DOHH2 (cell line): ENCODE measurements at regions not wholly inside any gene's neighbourhood (a gene's known extent, or its start where the extent isn't known, plus 50 kb on each side); places are given as distances from the start of the nearest gene placed in this dataset.

Source experiments
- EZH2phosphoT487 ChIP-seq: fragments of 200-600 bp; sonication (generic); IDR thresholded peaks from 2 replicates; pipeline ENCODE4 v1.6.1; 2017; ENCODE audit warnings: borderline replicate concordance, mild to moderate bottlenecking, antibody characterized with exemption, low read length, moderate library complexity, mixed read lengths
- TF ChIP-seq, protein P1 (sequence below): fragments of 200-600 bp; sonication (generic); IDR thresholded peaks from one replicate; pipeline ENCODE4 v1.5.1; 2014; ENCODE audit warnings: antibody characterized with exemption, mild to moderate bottlenecking, low read depth, low read length; ENCODE audit not compliant: poor library complexity, severe bottlenecking

DNA sequence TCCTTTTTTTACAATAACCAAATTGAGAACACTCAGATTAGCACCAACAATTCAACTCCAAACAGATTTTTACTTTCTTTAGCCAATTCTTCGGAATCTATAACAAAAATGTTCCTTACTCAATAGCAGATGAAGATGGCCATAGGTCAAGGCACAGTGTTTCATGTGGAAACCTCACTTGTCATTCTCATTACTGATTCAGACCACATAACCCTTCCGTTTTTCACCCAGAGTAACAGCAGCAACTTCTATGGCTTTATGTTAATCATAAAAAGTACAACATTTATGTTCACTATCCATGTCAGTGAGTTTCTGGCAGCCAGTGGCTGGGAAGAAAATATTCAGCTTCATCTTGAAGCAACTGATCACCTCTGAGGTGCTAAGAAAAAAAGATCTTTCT lies 358.3 kb upstream of the TECRL start:
- TF ChIP-seq, protein P1, sequence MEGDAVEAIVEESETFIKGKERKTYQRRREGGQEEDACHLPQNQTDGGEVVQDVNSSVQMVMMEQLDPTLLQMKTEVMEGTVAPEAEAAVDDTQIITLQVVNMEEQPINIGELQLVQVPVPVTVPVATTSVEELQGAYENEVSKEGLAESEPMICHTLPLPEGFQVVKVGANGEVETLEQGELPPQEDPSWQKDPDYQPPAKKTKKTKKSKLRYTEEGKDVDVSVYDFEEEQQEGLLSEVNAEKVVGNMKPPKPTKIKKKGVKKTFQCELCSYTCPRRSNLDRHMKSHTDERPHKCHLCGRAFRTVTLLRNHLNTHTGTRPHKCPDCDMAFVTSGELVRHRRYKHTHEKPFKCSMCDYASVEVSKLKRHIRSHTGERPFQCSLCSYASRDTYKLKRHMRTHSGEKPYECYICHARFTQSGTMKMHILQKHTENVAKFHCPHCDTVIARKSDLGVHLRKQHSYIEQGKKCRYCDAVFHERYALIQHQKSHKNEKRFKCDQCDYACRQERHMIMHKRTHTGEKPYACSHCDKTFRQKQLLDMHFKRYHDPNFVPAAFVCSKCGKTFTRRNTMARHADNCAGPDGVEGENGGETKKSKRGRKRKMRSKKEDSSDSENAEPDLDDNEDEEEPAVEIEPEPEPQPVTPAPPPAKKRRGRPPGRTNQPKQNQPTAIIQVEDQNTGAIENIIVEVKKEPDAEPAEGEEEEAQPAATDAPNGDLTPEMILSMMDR = no peak
- no peak for TF ChIP-seq EZH2phosphoT487
